Adrenal gland (tissue), 9 donors: ENCODE measurements at regions not wholly inside any gene's neighbourhood (a gene's known extent, or its start where the extent isn't known, plus 50 kb on each side); places are given as distances from the start of the nearest gene placed in this dataset.

ENCODE experiments used
- DNase-seq, 7 donors: peaks; one replicate each; pipeline ENCODE4 v3.0.0-alpha.2; 2019 to 2020
- H3K27ac ChIP-seq, 5 donors: fragments of 200-600 bp; sonication (generic) in 4 of 5; 1 replicate in 3 of 5; 2 replicates in 2 of 5; pipeline versions ENCODE4 v1.5.1 to v1.8.0; 2016 to 2020; ENCODE audit warnings: mild to moderate bottlenecking in 1 of 5
- H3K27me3 ChIP-seq: fragments of 200-600 bp; 2 replicates; pipeline ENCODE4 v1.8.0; 2021
- H3K36me3 ChIP-seq, 2 donors: fragments of 200-600 bp; replicated peaks in 1 of 2; 1 replicate in 1 of 2; 2 replicates in 1 of 2; pipeline versions ENCODE4 v1.5.1 to v1.8.0; 2018 to 2022
- H3K4me1 ChIP-seq, 2 donors: fragments of 200-600 bp; replicated peaks in 1 of 2; 1 replicate in 1 of 2; 2 replicates in 1 of 2; pipeline versions ENCODE4 v1.5.1 to v1.8.0; 2018 to 2021
- H3K4me3 ChIP-seq, 4 donors: fragments of 200-600 bp; sonication (generic) in 3 of 4; one replicate each; pipeline ENCODE4 v1.5.1; 2016 to 2018
- H3K9me3 ChIP-seq, 3 donors: fragments of 200-600 bp; sonication (generic) in 1 of 3; replicated peaks in 1 of 3; 1 replicate in 2 of 3; 2 replicates in 1 of 3; pipeline versions ENCODE4 v1.5.1 to v1.8.0; 2016 to 2021
- CTCF ChIP-seq, 6 experiments: fragments of 450-650 bp in 4 of 6; fragments of 200-600 bp in 2 of 6; sonication (generic) in 1 of 6; IDR thresholded peaks; 1 replicate in 5 of 6; 2 replicates in 1 of 6; pipeline versions ENCODE4 v1.5.1 to v1.8.0; 2016 to 2021; ENCODE audit warnings: antibody characterized with exemption in 6 of 6, mild to moderate bottlenecking in 2 of 6, moderate library complexity in 1 of 6
- POLR2A ChIP-seq, 2 donors: fragments of 450-650 bp; IDR thresholded peaks; one replicate each; pipeline ENCODE4 v1.6.1; 2017; ENCODE audit warnings: antibody characterized with exemption in 2 of 2, mild to moderate bottlenecking in 2 of 2, moderate library complexity in 1 of 2
- WGBS, 4 donors: extraction: QIAGEN DNeasy Blood & Tissue Kit in 2 of 4; methylation state at CpG; one replicate each; pipeline versions ENCODE4 v1.1.5 to v1.1.7; 2013 to 2017; 5-methylcytosine and 5-hydroxymethylcytosine counted together
- intact Hi-C, 2 donors: fragments of 100-400 bp; cut with DNase I; formaldehyde crosslinking; loops; one replicate each; pipeline versions ENCODE4 v1.14.1 to v1.15.0; 2022 to 2023
- donor health status: healthy with polysubstance abuse.
- donor health status: Bipolar disorder and iron deficiency.
- donor health status: DM: yes; HTN: yes; CAD: no.
- donor health status: DM: no; HTN: no; CAD: no.
- donor health status: DM: no; HTN: no; CAD: no.

- DNase-seq = no peak
- WGBS, 4 donors = 68 to 77% (median 71%) methylated on average over 3 of the region's 3 CpGs
- Histone ChIP-seq H3K4me3 (no peak overlapping the region), H3K27me3 (no peaks in the 10 kb centered on the region), H3K36me3 (no peaks in the 10 kb centered on the region), H3K9me3 (no peaks in the 10 kb centered on the region), H3K27ac (no peak overlapping the region), H3K4me1 (no peaks in the 10 kb centered on the region)
- intact Hi-C loops = no loop called here
- TF ChIP-seq POLR2A (IDR thresholded peaks at IDR 0.05) = no peak
- TF ChIP-seq CTCF (IDR thresholded peaks at IDR 0.05) = no peak
These were observed 310.5 kb downstream of the LRATD1 start for GRCh38 chr2:14942987-14943386.

- H3K27ac ChIP-seq = no peak overlapping the region
- H3K4me1 ChIP-seq = no peaks in the 10 kb centered on the region
- no peaks in the 10 kb centered on the region for H3K36me3 ChIP-seq
- WGBS, 4 donors = 61 to 73% (median 68%) methylated on average over 6 to 7 of the region's 7 CpGs
- intact Hi-C loops = no loop called here
- H3K9me3 ChIP-seq = no peaks in the 10 kb centered on the region
- no peak for TF ChIP-seq CTCF (IDR thresholded peaks at IDR 0.05)
- TF ChIP-seq POLR2A (IDR thresholded peaks at IDR 0.05) = no peak
- no peaks in the 10 kb centered on the region for H3K27me3 ChIP-seq
- peak in 2 of 7 donors; percentile 3 to 8 for DNase-seq
- no peak overlapping the region for H3K4me3 ChIP-seq
These were observed 312.2 kb downstream of the LRATD1 start for GRCh38 chr2:14944562-14945346.

- H3K4me3 ChIP-seq = no peak overlapping the region
- no peak for DNase-seq
- H3K36me3 ChIP-seq = no peaks in the 10 kb centered on the region
- no peaks in the 10 kb centered on the region for H3K4me1 ChIP-seq
- no peak overlapping the region for H3K27ac ChIP-seq
- H3K9me3 ChIP-seq = no peaks in the 10 kb centered on the region
- intact Hi-C loops = no loop called here
- WGBS, 4 donors = 82 to 94% (median 85%) methylated on average over 5 of the region's 5 CpGs
- H3K27me3 ChIP-seq = no peaks in the 10 kb centered on the region
- TF ChIP-seq POLR2A (IDR thresholded peaks at IDR 0.05) (no peak), CTCF (IDR thresholded peaks at IDR 0.05) (no peak)
These were observed 319.2 kb downstream of the LRATD1 start for GRCh38 chr2:14951569-14952285.

- Histone ChIP-seq H3K9me3 (no peaks in the 10 kb centered on the region), H3K36me3 (no peaks in the 10 kb centered on the region), H3K4me1 (no peaks in the 10 kb centered on the region), H3K27ac (no peak overlapping the region), H3K27me3 (no peaks in the 10 kb centered on the region), H3K4me3 (no peak overlapping the region)
- intact Hi-C loops = no loop called here
- whole genome bisulfite sequencing, 4 donors = 59 to 66% (median 62%) methylated on average over 6 of the region's 6 CpGs
- DNase-seq = no peak
- TF ChIP-seq POLR2A (IDR thresholded peaks at IDR 0.05) (no peak), CTCF (IDR thresholded peaks at IDR 0.05) (no peak)
These were observed 320.0 kb downstream of the LRATD1 start for GRCh38 chr2:14952400-14952963.
